ENCODE measurements at regions not wholly inside any gene's neighbourhood (a gene's known extent, or its start where the extent isn't known, plus 50 kb on each side); places are given as distances from the start of the nearest gene placed in this dataset.

DNA sequence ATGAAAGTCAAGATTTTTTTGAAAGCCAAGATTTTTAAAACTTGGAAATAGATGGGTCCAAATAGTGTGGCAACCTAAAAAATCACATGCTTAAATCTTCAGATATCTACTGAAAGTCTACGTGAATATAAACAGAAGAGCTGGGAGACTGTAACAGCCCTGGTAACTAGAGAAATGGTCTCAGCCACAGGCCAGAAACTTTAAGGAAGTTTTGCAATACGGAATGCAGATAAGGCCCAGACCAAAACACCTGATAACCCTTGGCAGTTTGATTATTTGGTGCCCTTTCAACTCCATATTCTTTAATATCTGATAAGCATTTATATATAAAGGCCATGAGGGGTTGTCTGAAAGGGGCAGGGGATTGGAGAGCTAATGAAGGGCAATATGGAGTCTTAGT, 537.3 kb upstream of the TGFBR2 start:
- DNase-seq = no peak

- DNase-seq = no peak
These were observed 533.4 kb upstream of the TGFBR2 start for GRCh38 chr3:30073040-30073439.

GRCh38 chr3:30073622-30074021, 532.8 kb upstream of the TGFBR2 start:
- DNase-seq = no peak

DNA sequence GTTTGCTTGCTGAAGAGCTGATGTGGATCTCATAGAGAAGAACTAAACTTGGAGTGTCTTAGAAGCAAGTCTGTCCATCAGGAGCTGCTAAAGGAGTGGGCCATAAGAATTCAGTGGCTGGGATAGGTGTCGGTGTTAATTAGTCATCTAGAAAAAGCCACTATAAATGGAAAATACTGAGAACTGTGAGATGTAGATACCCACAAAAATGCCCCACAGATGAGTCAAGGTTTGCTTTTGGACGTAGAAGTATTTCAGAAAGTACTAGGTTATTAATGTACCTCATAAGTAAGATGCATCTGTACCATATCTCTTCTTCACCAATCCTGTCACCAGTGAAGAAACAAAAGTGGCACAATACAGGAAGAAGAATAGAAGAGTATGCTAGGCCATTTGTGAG, 530.9 kb upstream of the TGFBR2 start:
- DNase-seq = no peak

GRCh38 chr3:30076899-30077298, 529.5 kb upstream of the TGFBR2 start:
- DNase-seq = no peak

GRCh38 chr3:30077746-30078145, 528.7 kb upstream of the TGFBR2 start:
- no peak for DNase-seq

GRCh38 chr3:30078736-30079135, 527.7 kb upstream of the TGFBR2 start:
- DNase-seq = no peak

DNA sequence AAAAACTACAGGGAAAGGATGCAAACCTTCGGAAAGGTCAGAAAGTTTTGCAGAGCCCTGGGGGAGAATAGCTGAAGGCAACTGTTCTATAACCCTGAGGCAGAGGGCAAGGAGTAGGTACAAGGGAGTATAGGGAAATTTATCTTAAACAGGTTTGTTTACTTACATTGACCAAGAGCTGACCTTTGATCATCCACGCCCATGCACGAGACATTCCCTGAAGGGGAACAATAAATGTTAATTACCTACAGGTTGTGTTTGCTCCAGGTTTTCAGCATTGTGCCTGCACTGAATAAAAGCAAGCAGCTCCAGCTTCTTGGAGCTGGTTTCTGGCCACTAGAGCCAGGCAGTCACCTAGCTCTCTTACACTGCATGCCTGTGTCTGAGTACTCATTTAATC, 524.5 kb upstream of the TGFBR2 start:
- DNase-seq = no peak

GRCh38 chr3:30082652-30083051, 523.7 kb upstream of the TGFBR2 start:
- DNase-seq = no peak

- no peak for DNase-seq
These were observed 523.1 kb upstream of the TGFBR2 start for GRCh38 chr3:30083315-30083714.

GRCh38 chr3:30084316-30084715, 522.1 kb upstream of the TGFBR2 start:
- DNase-seq = no peak

DNA sequence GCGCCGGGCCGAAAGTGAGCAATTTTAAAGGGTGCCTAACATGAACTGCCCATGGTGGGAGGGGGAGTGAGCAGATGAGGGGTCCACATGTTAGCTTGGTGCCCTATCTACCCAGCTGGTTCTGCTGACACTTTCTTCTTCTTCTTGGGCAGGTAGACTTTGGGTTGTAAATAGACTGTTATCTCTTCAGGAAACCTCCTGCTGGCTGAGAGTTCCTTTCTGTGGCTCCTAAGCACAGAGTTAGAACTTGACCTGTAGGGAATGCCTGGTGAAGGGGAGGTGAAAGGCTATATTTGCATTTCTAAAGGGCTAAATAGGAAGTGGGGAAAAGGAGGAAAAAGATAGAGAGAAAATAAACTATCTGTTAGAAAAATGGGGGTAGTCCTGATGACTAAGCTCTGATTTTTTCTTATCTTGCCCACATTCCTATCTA, 521.4 kb upstream of the TGFBR2 start:
- no peak for DNase-seq

DNA sequence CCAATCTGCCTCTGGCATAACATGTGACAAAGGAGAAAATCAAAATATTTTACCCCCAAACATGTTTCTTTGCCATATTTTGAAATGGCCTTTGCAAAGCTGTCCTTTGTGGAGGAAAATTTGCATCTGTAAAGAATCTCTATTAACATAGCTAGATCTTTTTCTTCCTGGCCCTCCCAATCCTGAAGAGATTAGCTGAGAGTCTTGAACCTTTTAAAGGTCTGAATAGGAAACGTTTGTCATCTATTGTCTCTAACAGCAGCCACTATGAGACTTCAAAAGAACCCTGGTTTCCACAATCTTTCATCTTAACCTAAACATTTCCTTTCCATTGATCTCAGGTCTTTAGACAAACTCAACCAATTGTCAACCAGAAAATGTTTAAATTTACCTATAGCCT, 520.9 kb upstream of the TGFBR2 start:
- DNase-seq = no peak

DNA sequence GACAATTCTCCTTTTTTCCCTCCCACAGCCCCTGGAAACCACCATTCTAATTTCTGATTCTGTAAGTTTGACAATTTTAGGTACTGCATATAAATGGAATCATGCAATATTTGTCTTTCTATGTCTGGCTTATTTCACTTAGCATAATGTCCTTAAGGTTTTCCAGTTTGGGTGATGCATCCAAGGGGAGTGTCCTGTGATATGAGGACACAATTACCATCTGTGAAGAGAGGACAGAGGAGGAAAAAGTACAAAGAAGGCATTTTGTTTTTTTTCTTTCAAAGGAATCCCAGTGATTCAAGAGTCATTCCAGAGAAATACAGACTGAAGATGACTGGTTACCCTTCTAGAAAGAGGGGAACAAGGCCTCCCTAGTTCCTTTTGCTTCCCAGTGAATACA, 514.7 kb upstream of the TGFBR2 start:
- no peak for DNase-seq

DNA sequence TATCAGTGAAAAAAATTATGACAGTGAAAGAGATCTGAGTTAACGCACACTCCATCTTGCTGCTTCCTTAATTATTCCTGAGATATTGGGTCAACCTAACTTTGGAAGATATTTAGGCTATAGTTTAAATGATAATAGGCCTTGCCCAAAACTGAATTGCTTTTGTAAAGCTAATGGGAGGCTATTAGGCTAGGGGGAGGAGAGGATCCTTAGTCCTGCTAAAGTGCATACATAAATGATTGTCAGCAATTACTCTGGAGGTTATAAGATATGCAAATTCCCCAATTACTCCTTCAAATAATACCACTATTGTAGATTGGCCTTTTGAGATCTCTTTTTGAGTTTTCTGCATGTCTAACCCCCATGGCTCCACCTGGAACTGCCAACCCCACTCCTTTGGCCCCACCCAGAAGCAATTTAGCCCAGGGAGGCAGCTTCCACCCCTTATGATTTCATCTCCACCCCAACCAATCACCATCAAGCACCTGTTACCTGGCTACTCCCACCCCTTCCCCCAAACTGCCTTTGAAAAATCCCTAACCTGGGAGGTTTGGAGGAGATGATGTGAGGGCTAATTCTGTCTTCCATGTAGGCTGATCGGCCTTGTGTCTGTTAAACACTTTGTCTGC, 509.3 kb upstream of the TGFBR2 start:
- no peak for DNase-seq

DNA sequence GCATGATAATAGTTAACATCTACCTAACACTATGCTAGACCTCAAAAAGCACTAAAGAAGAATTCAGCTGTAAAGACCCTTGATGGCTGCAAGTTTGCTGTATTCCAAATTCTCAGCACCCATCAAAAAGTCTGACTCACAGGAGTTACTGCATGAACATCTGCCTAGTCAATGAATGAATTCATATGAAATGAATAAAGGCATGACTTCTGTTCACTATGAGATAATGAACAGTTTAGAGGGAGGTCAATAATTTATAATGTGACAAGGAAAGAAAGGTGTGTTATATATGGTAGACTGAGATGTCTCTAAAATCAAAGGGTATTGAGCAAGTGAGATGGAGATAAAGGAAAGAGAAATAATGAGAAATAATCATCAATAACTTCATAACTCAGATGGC, 508.2 kb upstream of the TGFBR2 start:
- DNase-seq = no peak

GRCh38 chr3:30098653-30099455, 507.5 kb upstream of the TGFBR2 start:
- DNase-seq = no peak

GRCh38 chr3:30102356-30102755, 504.0 kb upstream of the TGFBR2 start:
- no peak for DNase-seq

DNA sequence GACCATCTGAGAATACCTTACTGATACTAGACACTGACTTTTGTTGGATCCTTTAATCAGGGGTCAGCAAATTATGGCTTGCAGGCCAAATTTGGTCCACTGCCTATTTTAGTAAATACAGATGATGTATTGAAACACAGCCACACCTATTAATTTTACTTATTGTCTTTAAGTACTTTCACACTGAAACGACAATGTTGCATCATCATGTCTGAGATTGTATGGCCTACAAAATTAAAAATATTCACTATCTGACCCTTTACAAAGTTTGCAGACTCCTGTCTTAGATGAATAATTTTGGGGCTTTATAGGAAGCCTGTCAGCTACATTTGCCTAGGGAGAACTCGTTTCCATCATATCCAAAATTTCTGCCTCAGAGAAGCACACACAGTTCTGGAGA, 503.2 kb upstream of the TGFBR2 start:
- no peak for DNase-seq

GRCh38 chr3:30107531-30107930, 498.9 kb upstream of the TGFBR2 start:
- DNase-seq = no peak

DNA sequence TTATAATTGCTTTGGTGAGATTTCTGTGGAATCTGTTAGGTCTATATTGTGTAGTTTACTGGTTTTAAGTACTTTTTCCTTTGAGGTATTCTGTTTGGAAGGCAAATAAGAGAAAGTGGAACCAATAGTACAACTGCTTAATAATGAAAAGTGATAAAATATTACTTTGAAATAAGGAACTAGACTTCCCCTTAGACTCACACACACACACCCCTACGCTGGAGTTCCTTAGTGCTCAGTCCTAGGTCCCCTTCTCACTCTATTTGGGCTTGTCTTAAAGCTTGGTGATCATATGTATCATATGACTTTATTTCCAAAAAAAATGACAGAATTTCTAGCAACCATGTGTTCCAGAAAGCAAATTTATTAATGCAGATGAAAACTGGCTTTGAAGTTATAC, 494.0 kb upstream of the TGFBR2 start:
- no peak for DNase-seq

DNA sequence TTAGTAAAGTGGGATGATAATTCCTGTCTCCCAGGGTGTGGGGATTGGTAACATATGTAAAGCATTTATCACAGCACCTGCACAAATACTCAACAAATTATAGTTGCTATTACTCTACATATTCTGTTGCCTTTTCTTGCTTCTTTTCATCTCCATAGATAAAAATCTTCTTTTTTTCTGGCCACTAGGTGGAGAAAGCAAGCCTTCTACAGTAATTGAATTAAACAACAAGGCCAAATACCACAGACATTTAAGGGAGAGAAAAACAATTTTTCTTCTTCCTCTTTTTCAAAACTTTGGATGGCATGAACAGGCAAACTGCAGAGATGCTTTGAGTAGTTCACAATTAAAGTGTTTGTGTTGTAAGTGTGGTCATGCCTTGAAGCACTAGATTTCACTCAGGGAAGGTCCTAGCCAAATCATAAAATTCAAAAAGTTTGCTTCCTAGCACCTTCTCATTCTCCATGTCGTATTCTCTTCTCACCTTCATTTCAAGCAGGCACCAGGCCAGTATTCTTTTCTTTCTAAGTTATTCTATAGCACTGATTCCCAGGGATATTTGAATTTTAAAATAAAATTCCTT, 493.4 kb upstream of the TGFBR2 start:
- DNase-seq = no peak

DNA sequence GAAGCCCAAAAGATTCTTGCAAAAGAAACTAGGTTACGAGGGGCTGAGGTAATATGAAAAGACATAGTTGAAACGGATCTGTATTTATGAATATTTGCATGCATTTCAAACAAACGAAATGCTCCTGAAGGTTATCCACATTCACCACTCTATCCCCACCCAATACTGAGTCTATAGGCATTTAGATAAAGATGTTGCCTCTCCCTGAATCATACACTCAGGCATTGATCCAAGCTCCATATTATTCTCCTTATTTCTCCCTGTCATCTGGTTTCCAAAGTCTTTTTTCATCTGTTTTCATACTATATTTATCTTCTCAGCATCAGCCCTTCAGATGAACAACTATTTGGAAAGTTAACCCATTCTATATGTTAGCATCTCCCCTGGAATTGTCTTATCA, 492.5 kb upstream of the TGFBR2 start:
- DNase-seq = no peak

DNA sequence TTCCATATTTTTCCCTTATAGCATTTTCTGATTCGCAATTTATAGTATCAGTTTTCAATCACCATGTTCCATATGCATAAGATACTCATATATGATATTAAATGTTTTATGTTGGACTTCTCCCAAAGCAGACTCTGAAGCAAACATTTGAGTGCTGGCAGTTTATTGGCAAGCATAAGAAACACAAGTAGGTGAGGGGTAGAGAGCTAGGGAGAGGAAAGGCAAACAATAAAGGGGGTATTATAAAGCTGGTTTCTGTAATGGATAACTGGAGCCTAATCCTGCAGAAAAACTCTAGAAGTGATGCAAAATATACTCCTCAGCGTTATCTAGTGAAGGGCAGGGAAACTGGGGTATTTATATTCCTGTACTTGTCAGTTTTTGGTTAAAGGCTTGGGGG, 491.5 kb upstream of the TGFBR2 start:
- no peak for DNase-seq

DNA sequence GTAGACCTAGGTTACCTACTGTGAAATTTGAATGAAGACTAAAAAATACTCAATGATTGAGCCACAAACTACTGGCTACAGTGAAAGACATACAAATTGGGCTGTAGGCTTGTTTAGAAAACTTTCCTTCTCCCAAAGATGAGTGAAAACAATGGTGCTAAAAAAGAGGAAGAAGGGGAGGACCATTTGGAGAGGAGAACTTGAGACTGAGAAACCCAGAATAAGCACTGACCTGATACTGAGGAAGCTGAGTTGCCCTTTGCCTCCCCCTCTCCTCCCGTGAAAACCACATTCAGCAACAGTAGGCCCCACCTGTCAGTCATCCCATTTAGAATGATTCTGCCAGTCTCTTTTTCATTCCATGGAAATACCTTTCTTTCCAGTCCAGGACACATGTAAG, 484.0 kb upstream of the TGFBR2 start:
- DNase-seq = no peak
